ENCODE measurements at regions not wholly inside any gene's neighbourhood (a gene's known extent, or its start where the extent isn't known, plus 50 kb on each side); places are given as distances from the start of the nearest gene placed in this dataset.

DNA sequence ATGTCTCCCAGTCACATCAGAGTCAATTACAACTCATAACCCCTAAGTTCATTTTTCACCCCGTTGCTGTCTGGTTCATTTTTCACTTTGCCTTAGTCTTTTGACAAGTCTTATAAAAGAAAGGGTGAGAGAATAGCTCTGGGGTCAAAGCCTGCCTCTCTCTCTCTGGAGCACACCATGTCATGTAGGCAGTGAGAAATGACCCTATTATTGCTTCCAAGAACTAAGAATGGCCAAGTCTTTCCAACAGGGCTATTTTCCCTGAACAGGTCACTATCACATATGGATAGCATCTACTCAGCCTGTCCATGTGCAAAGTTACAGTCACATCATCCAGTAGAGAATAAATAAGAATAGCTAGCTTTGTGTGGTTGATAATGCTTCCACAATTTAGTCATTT is 655.5 kb upstream of the LRRC4C start:
- no CpG with 5 or more reads among the region's 1 CpG for WGBS (ENCODE audit: extremely low coverage, insufficient coverage, low lambda C conversion rate)
- H2BK120ac ChIP-seq (ENCODE audit: low read depth, low read length): no peak overlapping the region
- H3K18ac ChIP-seq (ENCODE audit: low read length): no peak overlapping the region
- H4K8ac ChIP-seq (ENCODE audit: low read depth, low read length): no peak overlapping the region
- H3K36me3 ChIP-seq (ENCODE audit: control insufficient read depth, insufficient read depth, low read length): no peaks in the 10 kb centered on the region
- no peaks in the 10 kb centered on the region for H3K79me2 ChIP-seq (ENCODE audit: control insufficient read depth, insufficient read depth, low read length)
- no peak overlapping the region for H3K56ac ChIP-seq (ENCODE audit: low read length)
- no peak overlapping the region for H2AK5ac ChIP-seq (ENCODE audit: low read length)
- H2BK15ac ChIP-seq (replicated peaks; ENCODE audit: low read depth): no peak overlapping the region
- no peak overlapping the region for H3K9ac ChIP-seq (ENCODE audit: low read length)
- no peak for DNase-seq
- H3K23ac ChIP-seq (ENCODE audit: low read length): no peak overlapping the region
- H3K4me1 ChIP-seq (ENCODE audit: control insufficient read depth, low read depth, low read length): no peaks in the 10 kb centered on the region
- no peak overlapping the region for H4K5ac ChIP-seq (ENCODE audit: low read length)
- H2BK5ac ChIP-seq (ENCODE audit: low read length): no peak overlapping the region
- H3K27ac ChIP-seq (ENCODE audit: low read depth, low read length): no peak overlapping the region
- no peaks in the 10 kb centered on the region for H3K79me1 ChIP-seq (ENCODE audit: low read length)
- H3K4ac ChIP-seq (ENCODE audit: low read depth, low read length): no peak overlapping the region
- no peaks in the 10 kb centered on the region for H3K27me3 ChIP-seq (ENCODE audit: insufficient read depth, low read length, poor library complexity)
- no peak overlapping the region for H3K4me2 ChIP-seq (ENCODE audit: low read length)
- no peak overlapping the region for H3K4me3 ChIP-seq (ENCODE audit: low read length)

DNA sequence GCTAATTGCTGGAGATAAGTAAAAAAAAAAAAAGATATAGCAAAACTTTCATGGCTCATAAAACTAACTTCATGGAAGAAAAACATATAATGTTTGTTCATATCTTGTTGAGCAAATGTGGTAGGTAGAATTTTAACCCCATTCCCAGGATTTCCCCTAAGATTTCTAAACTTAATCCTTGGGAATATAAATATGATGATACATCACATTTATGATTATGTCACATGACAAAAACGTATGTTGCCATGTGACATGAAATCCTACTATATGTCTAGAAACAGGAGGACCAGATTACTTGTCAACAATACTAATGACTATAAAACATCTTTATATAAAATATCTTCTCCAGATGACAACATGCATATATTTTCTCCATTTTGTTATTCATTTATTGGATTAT is 679.0 kb upstream of the LRRC4C start:
- no peak overlapping the region for H3K4me2 ChIP-seq (ENCODE audit: low read length)
- H3K79me1 ChIP-seq (ENCODE audit: low read length): no peaks in the 10 kb centered on the region
- no peak overlapping the region for H2BK5ac ChIP-seq (ENCODE audit: low read length)
- H3K18ac ChIP-seq (ENCODE audit: low read length): no peak overlapping the region
- no peak overlapping the region for H4K5ac ChIP-seq (ENCODE audit: low read length)
- H2BK120ac ChIP-seq (ENCODE audit: low read depth, low read length): no peak overlapping the region
- H3K9ac ChIP-seq (ENCODE audit: low read length): no peak overlapping the region
- no peaks in the 10 kb centered on the region for H3K79me2 ChIP-seq (ENCODE audit: control insufficient read depth, insufficient read depth, low read length)
- H2BK15ac ChIP-seq (replicated peaks; ENCODE audit: low read depth): no peak overlapping the region
- no peaks in the 10 kb centered on the region for H3K36me3 ChIP-seq (ENCODE audit: control insufficient read depth, insufficient read depth, low read length)
- H3K27ac ChIP-seq (ENCODE audit: low read depth, low read length): no peak overlapping the region
- no peak for DNase-seq
- H3K4me3 ChIP-seq (ENCODE audit: low read length): no peak overlapping the region
- no peak overlapping the region for H3K56ac ChIP-seq (ENCODE audit: low read length)
- no peak overlapping the region for H3K4ac ChIP-seq (ENCODE audit: low read depth, low read length)
- H3K27me3 ChIP-seq (ENCODE audit: insufficient read depth, low read length, poor library complexity): no peaks in the 10 kb centered on the region
- WGBS (ENCODE audit: extremely low coverage, insufficient coverage, low lambda C conversion rate): no CpG with 5 or more reads among the region's 1 CpG
- H3K4me1 ChIP-seq (ENCODE audit: control insufficient read depth, low read depth, low read length): no peaks in the 10 kb centered on the region
- no peak overlapping the region for H2AK5ac ChIP-seq (ENCODE audit: low read length)
- H3K23ac ChIP-seq (ENCODE audit: low read length): no peak overlapping the region
- H4K8ac ChIP-seq (ENCODE audit: low read depth, low read length): no peak overlapping the region

DNA sequence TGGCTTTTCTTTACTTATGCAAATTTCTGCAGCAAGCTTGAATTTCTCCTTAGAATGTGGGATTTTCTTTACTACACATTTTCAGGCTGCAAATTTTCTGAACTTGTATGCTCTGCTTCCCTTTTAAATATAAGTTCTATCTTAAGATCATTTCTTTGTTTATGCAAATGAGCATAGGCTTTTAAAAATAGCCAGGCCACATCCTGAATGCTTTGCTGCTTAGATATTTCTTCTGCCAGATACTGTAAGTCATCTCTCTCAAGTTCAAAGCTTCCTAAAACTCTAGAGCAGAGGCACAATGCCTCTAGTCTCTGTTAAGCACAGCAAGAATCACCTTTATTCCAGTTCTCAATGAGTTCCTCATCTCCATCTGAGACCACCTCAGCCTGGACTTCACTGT is 685.9 kb upstream of the LRRC4C start:
- H2BK15ac ChIP-seq (replicated peaks; ENCODE audit: low read depth): no peak overlapping the region
- no peaks in the 10 kb centered on the region for H3K36me3 ChIP-seq (ENCODE audit: control insufficient read depth, insufficient read depth, low read length)
- no peak overlapping the region for H4K8ac ChIP-seq (ENCODE audit: low read depth, low read length)
- H3K56ac ChIP-seq (ENCODE audit: low read length): no peak overlapping the region
- H4K5ac ChIP-seq (ENCODE audit: low read length): no peak overlapping the region
- H2AK5ac ChIP-seq (ENCODE audit: low read length): no peak overlapping the region
- H3K4ac ChIP-seq (ENCODE audit: low read depth, low read length): no peak overlapping the region
- H3K27ac ChIP-seq (ENCODE audit: low read depth, low read length): no peak overlapping the region
- no peaks in the 10 kb centered on the region for H3K79me2 ChIP-seq (ENCODE audit: control insufficient read depth, insufficient read depth, low read length)
- H2BK120ac ChIP-seq (ENCODE audit: low read depth, low read length): no peak overlapping the region
- H3K4me1 ChIP-seq (ENCODE audit: control insufficient read depth, low read depth, low read length): no peaks in the 10 kb centered on the region
- no peak overlapping the region for H3K4me3 ChIP-seq (ENCODE audit: low read length)
- no peak overlapping the region for H3K9ac ChIP-seq (ENCODE audit: low read length)
- H3K79me1 ChIP-seq (ENCODE audit: low read length): no peaks in the 10 kb centered on the region
- H3K27me3 ChIP-seq (ENCODE audit: insufficient read depth, low read length, poor library complexity): no peaks in the 10 kb centered on the region
- no peak for DNase-seq
- H2BK5ac ChIP-seq (ENCODE audit: low read length): no peak overlapping the region
- H3K4me2 ChIP-seq (ENCODE audit: low read length): no peak overlapping the region
- no peak overlapping the region for H3K23ac ChIP-seq (ENCODE audit: low read length)
- no peak overlapping the region for H3K18ac ChIP-seq (ENCODE audit: low read length)

DNA sequence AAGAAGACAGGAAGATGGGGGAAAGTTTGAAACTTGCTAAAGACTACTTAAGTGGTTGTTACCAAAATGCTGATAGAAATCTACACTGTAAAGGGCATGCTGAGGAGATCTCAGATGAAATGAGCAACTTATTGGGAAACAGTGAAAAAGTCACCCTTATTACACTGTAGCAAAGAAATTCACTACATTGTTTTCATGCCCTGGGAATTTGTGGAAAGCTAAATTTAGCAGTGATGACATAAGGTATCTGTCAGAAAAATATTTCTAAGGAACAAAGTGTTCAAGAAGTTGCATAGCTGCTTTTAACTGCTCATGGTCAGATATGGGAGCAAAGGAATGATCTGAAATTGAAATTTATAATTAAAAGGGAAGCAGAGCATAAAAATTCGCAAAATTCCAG is 702.4 kb upstream of the LRRC4C start:
- H3K4me2 ChIP-seq (ENCODE audit: low read length): no peak overlapping the region
- H3K9ac ChIP-seq (ENCODE audit: low read length): no peak overlapping the region
- no peak overlapping the region for H3K18ac ChIP-seq (ENCODE audit: low read length)
- H3K56ac ChIP-seq (ENCODE audit: low read length): no peak overlapping the region
- H2BK5ac ChIP-seq (ENCODE audit: low read length): no peak overlapping the region
- no peak for DNase-seq
- no peak overlapping the region for H3K23ac ChIP-seq (ENCODE audit: low read length)
- H2BK120ac ChIP-seq (ENCODE audit: low read depth, low read length): no peak overlapping the region
- no CpG with 5 or more reads among the region's 1 CpG for WGBS (ENCODE audit: extremely low coverage, insufficient coverage, low lambda C conversion rate)
- H3K4me3 ChIP-seq (ENCODE audit: low read length): no peak overlapping the region
- no peak overlapping the region for H3K4ac ChIP-seq (ENCODE audit: low read depth, low read length)
- no peak overlapping the region for H4K8ac ChIP-seq (ENCODE audit: low read depth, low read length)
- H2BK15ac ChIP-seq (replicated peaks; ENCODE audit: low read depth): no peak overlapping the region
- H3K36me3 ChIP-seq (ENCODE audit: control insufficient read depth, insufficient read depth, low read length): no peaks in the 10 kb centered on the region
- no peaks in the 10 kb centered on the region for H3K4me1 ChIP-seq (ENCODE audit: control insufficient read depth, low read depth, low read length)
- no peaks in the 10 kb centered on the region for H3K79me2 ChIP-seq (ENCODE audit: control insufficient read depth, insufficient read depth, low read length)
- no peaks in the 10 kb centered on the region for H3K27me3 ChIP-seq (ENCODE audit: insufficient read depth, low read length, poor library complexity)
- H4K5ac ChIP-seq (ENCODE audit: low read length): no peak overlapping the region
- no peak overlapping the region for H2AK5ac ChIP-seq (ENCODE audit: low read length)
- no peaks in the 10 kb centered on the region for H3K79me1 ChIP-seq (ENCODE audit: low read length)
- no peak overlapping the region for H3K27ac ChIP-seq (ENCODE audit: low read depth, low read length)

DNA sequence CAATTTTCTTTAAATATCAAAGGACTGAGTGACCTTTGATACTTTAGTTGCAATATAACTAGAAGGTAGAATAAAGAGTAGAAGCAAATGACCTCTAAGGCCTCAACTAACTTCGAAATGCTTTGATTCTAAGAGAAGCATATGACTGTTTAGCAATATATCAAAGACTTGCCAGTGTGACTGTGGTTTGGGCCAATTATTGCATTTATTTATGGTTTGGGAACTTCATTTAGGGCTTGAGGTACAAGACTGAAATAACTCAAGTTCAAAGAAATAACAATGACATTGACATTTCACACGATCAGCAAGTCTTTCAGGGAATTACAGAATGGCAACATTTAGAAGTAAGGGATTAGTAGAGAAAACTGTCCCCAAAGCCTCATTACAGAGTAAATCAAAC is 709.7 kb upstream of the LRRC4C start:
- no peak overlapping the region for H3K4me3 ChIP-seq (ENCODE audit: low read length)
- no peak overlapping the region for H3K4me2 ChIP-seq (ENCODE audit: low read length)
- H2BK120ac ChIP-seq (ENCODE audit: low read depth, low read length): no peak overlapping the region
- no peak for DNase-seq
- no peak overlapping the region for H2BK5ac ChIP-seq (ENCODE audit: low read length)
- H3K36me3 ChIP-seq (ENCODE audit: control insufficient read depth, insufficient read depth, low read length): no peaks in the 10 kb centered on the region
- H3K27ac ChIP-seq (ENCODE audit: low read depth, low read length): no peak overlapping the region
- no peak overlapping the region for H3K56ac ChIP-seq (ENCODE audit: low read length)
- no peaks in the 10 kb centered on the region for H3K79me1 ChIP-seq (ENCODE audit: low read length)
- H3K79me2 ChIP-seq (ENCODE audit: control insufficient read depth, insufficient read depth, low read length): no peaks in the 10 kb centered on the region
- H3K23ac ChIP-seq (ENCODE audit: low read length): no peak overlapping the region
- H3K4me1 ChIP-seq (ENCODE audit: control insufficient read depth, low read depth, low read length): no peaks in the 10 kb centered on the region
- H3K18ac ChIP-seq (ENCODE audit: low read length): no peak overlapping the region
- no CpG with 5 or more reads among the region's 2 CpGs for WGBS (ENCODE audit: extremely low coverage, insufficient coverage, low lambda C conversion rate)
- H3K9ac ChIP-seq (ENCODE audit: low read length): no peak overlapping the region
- H2BK15ac ChIP-seq (replicated peaks; ENCODE audit: low read depth): no peak overlapping the region
- no peak overlapping the region for H4K5ac ChIP-seq (ENCODE audit: low read length)
- no peak overlapping the region for H3K4ac ChIP-seq (ENCODE audit: low read depth, low read length)
- H4K8ac ChIP-seq (ENCODE audit: low read depth, low read length): no peak overlapping the region
- H2AK5ac ChIP-seq (ENCODE audit: low read length): no peak overlapping the region
- H3K27me3 ChIP-seq (ENCODE audit: insufficient read depth, low read length, poor library complexity): no peaks in the 10 kb centered on the region

DNA sequence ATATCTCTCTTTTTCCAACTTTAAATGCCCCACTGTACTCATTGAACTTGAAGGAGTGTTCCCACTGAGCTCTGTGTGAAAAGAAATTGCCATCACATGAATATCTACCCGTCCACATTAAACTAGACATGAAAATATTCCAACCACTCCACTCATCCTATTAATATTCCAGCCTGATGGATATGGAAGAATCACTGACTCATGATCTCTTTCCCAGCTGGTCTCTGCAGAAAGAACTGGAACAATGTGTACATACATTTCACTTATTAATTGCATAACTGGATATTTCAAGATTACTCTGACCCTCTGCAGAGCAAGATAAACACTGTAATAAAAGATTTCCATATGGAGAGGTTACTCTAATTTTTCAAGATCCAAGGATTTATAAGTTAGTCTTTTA is 711.1 kb upstream of the LRRC4C start:
- Histone ChIP-seq H2AK5ac (ENCODE audit: low read length) (no peak overlapping the region), H3K27ac (ENCODE audit: low read depth, low read length) (no peak overlapping the region), H3K4me1 (ENCODE audit: control insufficient read depth, low read depth, low read length) (no peaks in the 10 kb centered on the region), H3K36me3 (ENCODE audit: control insufficient read depth, insufficient read depth, low read length) (no peaks in the 10 kb centered on the region), H3K4me3 (ENCODE audit: low read length) (no peak overlapping the region), H2BK5ac (ENCODE audit: low read length) (no peak overlapping the region), H3K79me2 (ENCODE audit: control insufficient read depth, insufficient read depth, low read length) (no peaks in the 10 kb centered on the region), H3K18ac (ENCODE audit: low read length) (no peak overlapping the region), H3K23ac (ENCODE audit: low read length) (no peak overlapping the region), H3K9ac (ENCODE audit: low read length) (no peak overlapping the region), H4K8ac (ENCODE audit: low read depth, low read length) (no peak overlapping the region), H4K5ac (ENCODE audit: low read length) (no peak overlapping the region), H3K4ac (ENCODE audit: low read depth, low read length) (no peak overlapping the region), H3K56ac (ENCODE audit: low read length) (no peak overlapping the region), H2BK120ac (ENCODE audit: low read depth, low read length) (no peak overlapping the region), H3K27me3 (ENCODE audit: insufficient read depth, low read length, poor library complexity) (no peaks in the 10 kb centered on the region), H3K79me1 (ENCODE audit: low read length) (no peaks in the 10 kb centered on the region), H2BK15ac (replicated peaks; ENCODE audit: low read depth) (no peak overlapping the region), H3K4me2 (ENCODE audit: low read length) (no peak overlapping the region)
- DNase-seq: no peak
- WGBS (ENCODE audit: extremely low coverage, insufficient coverage, low lambda C conversion rate): no CpG with 5 or more reads among the region's 1 CpG
